IMR-90 (cell line): ENCODE measurements at regions not wholly inside any gene's neighbourhood (a gene's known extent, or its start where the extent isn't known, plus 50 kb on each side); places are given as distances from the start of the nearest gene placed in this dataset.

Experiments
- ATAC-seq: fragments of 200-7000 bp; cut with Tn5 transposase; 2 replicates; pipeline ENCODE4 v1.9.1; 2020; ENCODE audit warnings: low read depth, mild to moderate bottlenecking, moderate library complexity
- BruUV-seq: library from RNA; stranded (reverse); fragments of 400-500 nt; replicated peaks from 2 replicates; lab custom pipeline; 2021; lab: Mats Ljungman, UMichigan
- CTCF ChIA-PET: fragments of 300-600 bp; formaldehyde crosslinking; extraction: SDS; loops from one replicate; lab custom pipeline; 2021; ENCODE audit warnings: antibody characterized with exemption; lab: Yijun Ruan, JAX
- POLR2A ChIA-PET: fragments of 300-600 bp; sonication (Branson Sonifier 250); formaldehyde crosslinking; loops from one replicate; lab custom pipeline; 2022; ENCODE audit warnings: antibody characterized with exemption; ENCODE audit not compliant: unreplicated experiment; lab: Charles Lee
- DNase-seq: peaks from one replicate; pipeline ENCODE4 v3.0.0; 2013
- H2AFZ ChIP-seq: replicated peaks from 2 replicates; pipeline ENCODE3; 2013; ENCODE audit warnings: low read length, mild to moderate bottlenecking; ENCODE audit not compliant: poor library complexity
- H2AK5ac ChIP-seq: 2 replicates; pipeline ENCODE4 v1.6.1; 2013; ENCODE audit warnings: low read depth, low read length, inconsistent platforms
- H2AK9ac ChIP-seq: replicated peaks from 2 replicates; pipeline ENCODE3; 2013; ENCODE audit warnings: mild to moderate bottlenecking, low read depth, low read length, moderate library complexity; ENCODE audit not compliant: poor library complexity
- H2BK120ac ChIP-seq: 2 replicates; pipeline ENCODE4 v1.6.1; 2013; ENCODE audit warnings: low read depth, low read length, inconsistent platforms
- H2BK15ac ChIP-seq: 3 replicates; pipeline ENCODE4 v1.6.1; 2013; ENCODE audit warnings: low read depth, low read length, inconsistent platforms
- H2BK20ac ChIP-seq: 2 replicates; pipeline ENCODE4 v1.6.1; 2013; ENCODE audit warnings: low read depth, mild to moderate bottlenecking, inconsistent platforms, low read length, moderate library complexity
- H2BK5ac ChIP-seq: 2 replicates; pipeline ENCODE4 v1.6.1; 2013; ENCODE audit warnings: mild to moderate bottlenecking, low read depth, low read length, inconsistent platforms; ENCODE audit not compliant: poor library complexity, severe bottlenecking
- H3K14ac ChIP-seq: replicated peaks from 2 replicates; pipeline ENCODE4 v1.6.1; 2013; ENCODE audit warnings: low read depth, low read length, inconsistent platforms
- H3K18ac ChIP-seq: 2 replicates; pipeline ENCODE4 v1.6.1; 2013; ENCODE audit warnings: low read depth, low read length, control low read depth
- H3K23ac ChIP-seq: 2 replicates; pipeline ENCODE4 v1.6.1; 2013; ENCODE audit warnings: low read depth, low read length, inconsistent platforms
- H3K27ac ChIP-seq: 2 replicates; pipeline ENCODE4 v1.5.1; 2013; ENCODE audit warnings: mild to moderate bottlenecking, control low read depth, low read length; ENCODE audit not compliant: insufficient read depth
- H3K27me3 ChIP-seq: 2 replicates; pipeline ENCODE4 v1.6.1; 2013; ENCODE audit warnings: low read length; ENCODE audit not compliant: control insufficient read depth, insufficient read depth
- H3K36me3 ChIP-seq: 2 replicates; pipeline ENCODE4 v1.6.1; 2013; ENCODE audit warnings: low read length, mixed read lengths; ENCODE audit not compliant: control insufficient read depth, insufficient read depth
- H3K4ac ChIP-seq: 2 replicates; pipeline ENCODE4 v1.6.1; 2013; ENCODE audit warnings: low read depth, low read length, inconsistent platforms
- H3K4me1 ChIP-seq: 2 replicates; pipeline ENCODE4 v1.6.1; 2013; ENCODE audit warnings: low read length, mixed read lengths; ENCODE audit not compliant: control insufficient read depth, insufficient read depth
- H3K4me2 ChIP-seq: 2 replicates; pipeline ENCODE4 v1.6.1; 2013; ENCODE audit warnings: low read depth, mild to moderate bottlenecking, control low read depth, low read length, moderate library complexity
- H3K4me3 ChIP-seq: 2 replicates; pipeline ENCODE4 v1.5.1; 2013; ENCODE audit warnings: low read depth, mild to moderate bottlenecking, control low read depth, low read length, moderate library complexity; ENCODE audit not compliant: insufficient read depth
- H3K56ac ChIP-seq: 2 replicates; pipeline ENCODE4 v1.6.1; 2013; ENCODE audit warnings: low read length, inconsistent platforms; ENCODE audit not compliant: insufficient read depth; ENCODE audit errors: extremely low read depth
- H3K79me1 ChIP-seq, 2 experiments: 2 replicates each; pipeline ENCODE4 v1.6.1; 2013; ENCODE audit warnings: low read length in 2 of 2, inconsistent platforms in 1 of 2, low read depth in 1 of 2
- H3K9ac ChIP-seq: 2 replicates; pipeline ENCODE4 v1.6.1; 2013; ENCODE audit warnings: low read depth, low read length, control low read depth
- H3K9me1 ChIP-seq: 2 replicates; pipeline ENCODE4 v1.6.1; 2013; ENCODE audit warnings: low read length, inconsistent platforms; ENCODE audit not compliant: insufficient read depth
- H3K9me3 ChIP-seq: 2 replicates; pipeline ENCODE4 v1.6.1; 2013; ENCODE audit warnings: low read length; ENCODE audit not compliant: control insufficient read depth, insufficient read depth
- H4K20me1 ChIP-seq: 2 replicates; pipeline ENCODE4 v1.6.1; 2013; ENCODE audit warnings: low read length, inconsistent platforms; ENCODE audit not compliant: insufficient read depth
- H4K5ac ChIP-seq: 2 replicates; pipeline ENCODE4 v1.6.1; 2013; ENCODE audit warnings: mild to moderate bottlenecking, low read depth, low read length, control low read depth
- H4K8ac ChIP-seq, 2 experiments: 2 replicates each; pipeline ENCODE4 v1.6.1; 2013; ENCODE audit warnings: low read depth in 2 of 2, low read length in 2 of 2, control low read depth in 1 of 2, inconsistent platforms in 1 of 2
- H4K91ac ChIP-seq: 2 replicates; pipeline ENCODE4 v1.6.1; 2013; ENCODE audit warnings: low read depth, low read length, inconsistent platforms; ENCODE audit not compliant: insufficient read depth
- ELK1 ChIP-seq: fragments of 150-350 bp; IDR thresholded peaks from 2 replicates; pipeline ENCODE4 v1.6.1; 2016; ENCODE audit warnings: low read depth, mild to moderate bottlenecking, low read length, moderate library complexity, borderline replicate concordance
- WGBS, 2 experiments: methylation state at CpG; one replicate each; pipeline versions ENCODE4 v1.1.5 to v1.1.7; 2013; ENCODE audit warnings: missing lambda C conversion rate in 2 of 2; ENCODE audit not compliant: insufficient read length in 1 of 2; ENCODE audit errors: extremely low coverage in 2 of 2; 5-methylcytosine and 5-hydroxymethylcytosine counted together
- dilution Hi-C: fragments of 300-500 bp; cut with HindIII; formaldehyde crosslinking; loops from one replicate; pipeline ENCODE4 v1.14.3; 2018; ENCODE audit warnings: low sequenced_read_pairs; ENCODE audit not compliant: unreplicated experiment
- in situ Hi-C: fragments of 300-500 bp; cut with MboI; formaldehyde crosslinking; loops from 3 replicates; pipeline ENCODE4 v1.14.3; 2019; ENCODE audit warnings: low sequenced_read_pairs, inconsistent platforms, mixed read lengths
- intact Hi-C: fragments of 100-400 bp; cut with micrococcal nuclease; formaldehyde crosslinking; loops from 2 replicates; pipeline ENCODE4 v1.10.0; 2022

- no peak overlapping the region for H4K5ac ChIP-seq
- no TSS peak for BruUV-seq
- H4K91ac ChIP-seq = no peak overlapping the region
- WGBS, 2 experiments = no CpG with 5 or more reads among the region's 6 CpGs
- no peak overlapping the region for H3K14ac ChIP-seq
- H3K4me1 ChIP-seq = no peaks in the 10 kb centered on the region
- H2AK5ac ChIP-seq = no peak overlapping the region
- DNase-seq (no peak), ATAC-seq (no peak)
- no peak overlapping the region for H2BK5ac ChIP-seq
- no peak overlapping the region for H2AK9ac ChIP-seq
- H2BK120ac ChIP-seq = no peak overlapping the region
- no peak overlapping the region for H2BK20ac ChIP-seq
- no peak overlapping the region for H2BK15ac ChIP-seq
- H2AFZ ChIP-seq = no peak overlapping the region
- in situ Hi-C loops (no loop called here), dilution Hi-C loops (no loop called here), intact Hi-C loops (no loop called here)
- H3K18ac ChIP-seq = no peak overlapping the region
- no peaks in the 10 kb centered on the region for H3K27me3 ChIP-seq
- H3K4me3 ChIP-seq = no peak overlapping the region
- no peak overlapping the region for H3K4ac ChIP-seq
- ChIA-PET POLR2A (no interaction called here), CTCF (no interaction called here)
- H3K9me1 ChIP-seq = no peaks in the 10 kb centered on the region
- no peak overlapping the region for H3K9ac ChIP-seq
- no peak overlapping the region for H3K4me2 ChIP-seq
- no peaks in the 10 kb centered on the region for H3K36me3 ChIP-seq
- H3K23ac ChIP-seq = no peak overlapping the region
- TF ChIP-seq ELK1 = no peak
- no peak overlapping the region for H3K56ac ChIP-seq
- H4K20me1 ChIP-seq = no peaks in the 10 kb centered on the region
- no peak overlapping the region for H4K8ac ChIP-seq
- no peak overlapping the region for H3K27ac ChIP-seq
- H3K79me1 ChIP-seq = no peaks in the 10 kb centered on the region
- H3K9me3 ChIP-seq = peaks cover 8% of the 10 kb centered on the region
These were observed 358.8 kb upstream of the ADAMTS16 start for GRCh38 chr5:4781299-4781698.
